Chondrocyte (in vitro differentiated cells): ENCODE measurements at regions not wholly inside any gene's neighbourhood (a gene's known extent, or its start where the extent isn't known, plus 50 kb on each side); places are given as distances from the start of the nearest gene placed in this dataset.

Experiments used
- DNase-seq: peaks from one replicate; pipeline ENCODE4 v3.0.0; 2021; ENCODE audit warnings: mixed read lengths, low spot score
- H3K27ac Mint-ChIP-seq: one replicate; pipeline ENCODE4 v1.8.0; 2021; ENCODE audit warnings: mild to moderate bottlenecking, moderate library complexity, mixed read lengths; ENCODE audit not compliant: unreplicated experiment
- H3K27me3 Mint-ChIP-seq: 2 replicates; pipeline ENCODE4 v1.8.0; 2021; ENCODE audit warnings: low read depth, mixed read lengths
- H3K36me3 Mint-ChIP-seq: 2 replicates; pipeline ENCODE4 v1.8.0; 2021; ENCODE audit warnings: low read depth, mixed read lengths
- H3K4me1 Mint-ChIP-seq: 2 replicates; pipeline ENCODE4 v1.8.0; 2021; ENCODE audit warnings: low read depth, mild to moderate bottlenecking, mixed read lengths
- H3K4me3 Mint-ChIP-seq: one replicate; pipeline ENCODE4 v1.8.0; 2021; ENCODE audit warnings: mild to moderate bottlenecking, moderate library complexity, mixed read lengths; ENCODE audit not compliant: unreplicated experiment
- H3K9me3 Mint-ChIP-seq: 2 replicates; pipeline ENCODE4 v1.8.0; 2021; ENCODE audit warnings: low read depth, mixed read lengths
- TF ChIP-seq, protein P1 (sequence below): fragments of 200-600 bp; sonication (generic); IDR thresholded peaks from 2 replicates; pipeline ENCODE4 v1.5.0; 2021; ENCODE audit warnings: antibody characterized with exemption, mild to moderate bottlenecking, moderate library complexity

GRCh38 chr3:5485427-5485826, 297.9 kb downstream of the EDEM1 start:
- H3K27me3 Mint-ChIP-seq = no peaks in the 10 kb centered on the region
- no peak for DNase-seq
- no peaks in the 10 kb centered on the region for H3K36me3 Mint-ChIP-seq
- no peak overlapping the region for H3K27ac Mint-ChIP-seq
- TF ChIP-seq, protein P1, sequence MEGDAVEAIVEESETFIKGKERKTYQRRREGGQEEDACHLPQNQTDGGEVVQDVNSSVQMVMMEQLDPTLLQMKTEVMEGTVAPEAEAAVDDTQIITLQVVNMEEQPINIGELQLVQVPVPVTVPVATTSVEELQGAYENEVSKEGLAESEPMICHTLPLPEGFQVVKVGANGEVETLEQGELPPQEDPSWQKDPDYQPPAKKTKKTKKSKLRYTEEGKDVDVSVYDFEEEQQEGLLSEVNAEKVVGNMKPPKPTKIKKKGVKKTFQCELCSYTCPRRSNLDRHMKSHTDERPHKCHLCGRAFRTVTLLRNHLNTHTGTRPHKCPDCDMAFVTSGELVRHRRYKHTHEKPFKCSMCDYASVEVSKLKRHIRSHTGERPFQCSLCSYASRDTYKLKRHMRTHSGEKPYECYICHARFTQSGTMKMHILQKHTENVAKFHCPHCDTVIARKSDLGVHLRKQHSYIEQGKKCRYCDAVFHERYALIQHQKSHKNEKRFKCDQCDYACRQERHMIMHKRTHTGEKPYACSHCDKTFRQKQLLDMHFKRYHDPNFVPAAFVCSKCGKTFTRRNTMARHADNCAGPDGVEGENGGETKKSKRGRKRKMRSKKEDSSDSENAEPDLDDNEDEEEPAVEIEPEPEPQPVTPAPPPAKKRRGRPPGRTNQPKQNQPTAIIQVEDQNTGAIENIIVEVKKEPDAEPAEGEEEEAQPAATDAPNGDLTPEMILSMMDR = no peak
- peaks cover 4% of the 10 kb centered on the region for H3K9me3 Mint-ChIP-seq
- no peaks in the 10 kb centered on the region for H3K4me1 Mint-ChIP-seq
- no peak overlapping the region for H3K4me3 Mint-ChIP-seq

GRCh38 chr3:5488771-5489170, 301.3 kb downstream of the EDEM1 start:
- peaks cover 3% of the 10 kb centered on the region for H3K9me3 Mint-ChIP-seq
- H3K4me1 Mint-ChIP-seq = no peaks in the 10 kb centered on the region
- no peak overlapping the region for H3K27ac Mint-ChIP-seq
- H3K27me3 Mint-ChIP-seq = no peaks in the 10 kb centered on the region
- H3K36me3 Mint-ChIP-seq = no peaks in the 10 kb centered on the region
- no peak overlapping the region for H3K4me3 Mint-ChIP-seq
- TF ChIP-seq, protein P1 = no peak
- DNase-seq = no peak

- H3K9me3 Mint-ChIP-seq = peaks cover 2% of the 10 kb centered on the region
- H3K36me3 Mint-ChIP-seq = no peaks in the 10 kb centered on the region
Observed at GRCh38 chr3:5489536-5489935, 302.0 kb downstream of the EDEM1 start.

DNA sequence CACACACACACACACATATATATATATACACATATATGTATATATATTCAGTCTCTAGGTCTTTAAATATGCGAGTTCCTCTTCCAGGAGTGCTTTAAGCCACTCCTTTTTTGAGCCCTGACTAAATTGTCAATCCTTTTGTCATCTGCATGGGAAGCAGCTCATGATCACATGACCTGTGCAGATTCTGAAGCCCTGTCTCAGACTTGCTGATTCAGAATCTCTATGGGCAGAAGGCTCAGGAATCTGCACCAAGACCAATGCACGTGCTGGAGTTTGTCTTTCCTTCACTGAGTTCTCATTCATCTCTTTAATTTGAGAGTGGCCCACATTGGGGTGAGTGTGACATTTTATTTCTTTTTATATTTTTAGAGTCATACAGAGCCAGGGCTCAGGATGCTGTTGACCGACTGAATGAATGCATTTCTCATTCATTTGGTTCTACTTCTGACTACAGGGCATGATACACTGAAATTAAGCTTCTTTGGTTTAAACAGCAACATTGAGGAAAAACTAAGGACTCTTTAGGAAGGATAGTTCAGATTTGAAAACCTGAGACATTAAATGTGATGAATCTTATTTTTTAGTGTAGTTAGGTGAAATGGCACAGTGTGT, 307.5 kb downstream of the EDEM1 start:
- TF ChIP-seq, protein P1 = no peak
- H3K4me1 Mint-ChIP-seq = no peaks in the 10 kb centered on the region
- no peak for DNase-seq
- no peak overlapping the region for H3K4me3 Mint-ChIP-seq
- H3K36me3 Mint-ChIP-seq = no peaks in the 10 kb centered on the region
- H3K9me3 Mint-ChIP-seq = peaks cover 2% of the 10 kb centered on the region
- no peaks in the 10 kb centered on the region for H3K27me3 Mint-ChIP-seq
- no peak overlapping the region for H3K27ac Mint-ChIP-seq

More at GRCh38 chr3:5489536-5489935, 302.0 kb downstream of the EDEM1 start:
- no peaks in the 10 kb centered on the region for H3K27me3 Mint-ChIP-seq
- no peak for DNase-seq
- no peak overlapping the region for H3K27ac Mint-ChIP-seq
- H3K4me3 Mint-ChIP-seq = no peak overlapping the region
- no peaks in the 10 kb centered on the region for H3K4me1 Mint-ChIP-seq
- TF ChIP-seq, protein P1 = no peak

- H3K4me1 Mint-ChIP-seq = no peaks in the 10 kb centered on the region
- TF ChIP-seq, protein P1 = no peak
- H3K9me3 Mint-ChIP-seq = peaks cover 2% of the 10 kb centered on the region
- no peaks in the 10 kb centered on the region for H3K36me3 Mint-ChIP-seq
- no peak overlapping the region for H3K4me3 Mint-ChIP-seq
- DNase-seq = no peak
- H3K27me3 Mint-ChIP-seq = no peaks in the 10 kb centered on the region
- H3K27ac Mint-ChIP-seq = no peak overlapping the region
Observed at GRCh38 chr3:5497497-5497896, 310.0 kb downstream of the EDEM1 start.
